ENCODE measurements at regions not wholly inside any gene's neighbourhood (a gene's known extent, or its start where the extent isn't known, plus 50 kb on each side); places are given as distances from the start of the nearest gene placed in this dataset.
"Not testable (repeated sequence)": the region's sequence is repeated elsewhere in the genome, so short reads cannot be mapped to it uniquely, and the experiment has no call there.

- 0 out of 2 replicates have a peak, but pooled peaks cover 3% of the 10 kb centered on the region for H3K4me1 ChIP-seq (ENCODE audit: insufficient read depth, low read length)
- H3K36me3 ChIP-seq (ENCODE audit: low read depth, low read length) = no peaks in the 10 kb centered on the region
- ChIA-PET POLR2A (ENCODE audit: unreplicated experiment) (no interaction called here), CTCF (no interaction called here)
- H3K4me3 ChIP-seq (ENCODE audit: low read length) = no peak overlapping the region
- H3K79me2 ChIP-seq (ENCODE audit: low read length) = no peaks in the 10 kb centered on the region
- no peaks in the 10 kb centered on the region for H3F3A ChIP-seq (ENCODE audit: low read length, unreplicated experiment)
- BruUV-seq (replicated peaks) = no TSS peak
- H3K27ac ChIP-seq (ENCODE audit: low read length) = no peak overlapping the region
- DNase-seq = no peak
- H3K9ac ChIP-seq (ENCODE audit: low read length) = no peak overlapping the region
- TF ChIP-seq CTCF (conservative IDR thresholded peaks at IDR 0.05; ENCODE audit: low read depth, low read length) (no peak), EZH2phosphoT487 (IDR thresholded peaks at IDR 0.05; ENCODE audit: borderline replicate concordance, low read length) (no peak), EZH2 (IDR thresholded peaks at IDR 0.05; ENCODE audit: low read length, unreplicated experiment) (no peak)
- H3K27me3 ChIP-seq (ENCODE audit: low read length) = no peaks in the 10 kb centered on the region
- intact Hi-C loops (cut with micrococcal nuclease) = no loop called here
- no peak overlapping the region for H2AFZ ChIP-seq (ENCODE audit: low read length)
- no peaks in the 10 kb centered on the region for H3K9me2 ChIP-seq (replicated peaks; ENCODE audit: low read length)
- no peaks in the 10 kb centered on the region for H4K20me1 ChIP-seq (ENCODE audit: low read length)
- ATAC-seq = no peak
- no peak overlapping the region for H3K4me2 ChIP-seq (ENCODE audit: low read length)
- H3K9me3 ChIP-seq (ENCODE audit: low read length) = no peaks in the 10 kb centered on the region
Observed at GRCh38 chr11:105357146-105357545, 217.6 kb upstream of the CARD18 start.

- DNase-seq; H3K27ac ChIP-seq (ENCODE audit: low read length); H2AFZ ChIP-seq (ENCODE audit: low read length); BruUV-seq (replicated peaks); POLR2A ChIA-PET (ENCODE audit: unreplicated experiment); intact Hi-C loops (cut with micrococcal nuclease); H3K9ac ChIP-seq (ENCODE audit: low read length); H3K4me2 ChIP-seq (ENCODE audit: low read length); H3K27me3 ChIP-seq (ENCODE audit: low read length); H3K4me1 ChIP-seq (ENCODE audit: insufficient read depth, low read length); H3K9me2 ChIP-seq (replicated peaks; ENCODE audit: low read length); H4K20me1 ChIP-seq (ENCODE audit: low read length); H3K79me2 ChIP-seq (ENCODE audit: low read length); H3K4me3 ChIP-seq (ENCODE audit: low read length); H3K36me3 ChIP-seq (ENCODE audit: low read depth, low read length); CTCF ChIA-PET; H3K9me3 ChIP-seq (ENCODE audit: low read length); H3F3A ChIP-seq (ENCODE audit: low read length, unreplicated experiment); ATAC-seq: not testable (repeated sequence)
Observed at GRCh38 chr11:105349867-105350266, 210.3 kb upstream of the CARD18 start.

- Histone ChIP-seq H3K4me1 (ENCODE audit: insufficient read depth, low read length) (no peaks in the 10 kb centered on the region), H3F3A (ENCODE audit: low read length, unreplicated experiment) (no peaks in the 10 kb centered on the region), H3K36me3 (ENCODE audit: low read depth, low read length) (no peaks in the 10 kb centered on the region), H3K9me3 (ENCODE audit: low read length) (no peaks in the 10 kb centered on the region), H3K9ac (ENCODE audit: low read length) (no peak overlapping the region), H3K9me2 (replicated peaks; ENCODE audit: low read length) (no peaks in the 10 kb centered on the region), H3K4me3 (ENCODE audit: low read length) (no peak overlapping the region), H2AFZ (ENCODE audit: low read length) (no peak overlapping the region), H3K27ac (ENCODE audit: low read length) (no peak overlapping the region), H3K4me2 (ENCODE audit: low read length) (no peak overlapping the region), H4K20me1 (ENCODE audit: low read length) (no peaks in the 10 kb centered on the region), H3K79me2 (ENCODE audit: low read length) (no peaks in the 10 kb centered on the region), H3K27me3 (ENCODE audit: low read length) (no peaks in the 10 kb centered on the region)
- peak; percentile 13 for DNase-seq
- no peak for TF ChIP-seq EZH2phosphoT487 (IDR thresholded peaks at IDR 0.05; ENCODE audit: borderline replicate concordance, low read length)
- TF ChIP-seq EZH2 (IDR thresholded peaks at IDR 0.05; ENCODE audit: low read length, unreplicated experiment) = no peak
- no peak for TF ChIP-seq CTCF (conservative IDR thresholded peaks at IDR 0.05; ENCODE audit: low read depth, low read length)
- POLR2A ChIA-PET (ENCODE audit: unreplicated experiment) = no interaction called here
- no peak for ATAC-seq
- no TSS peak for BruUV-seq (replicated peaks)
- CTCF ChIA-PET = no interaction called here
- intact Hi-C loops (cut with micrococcal nuclease) = no loop called here
Observed at GRCh38 chr11:105344938-105345337, 205.4 kb upstream of the CARD18 start.

All from PC-3 (cell line).